ENCODE measurements at regions not wholly inside any gene's neighbourhood (a gene's known extent, or its start where the extent isn't known, plus 50 kb on each side); places are given as distances from the start of the nearest gene placed in this dataset.

DNA sequence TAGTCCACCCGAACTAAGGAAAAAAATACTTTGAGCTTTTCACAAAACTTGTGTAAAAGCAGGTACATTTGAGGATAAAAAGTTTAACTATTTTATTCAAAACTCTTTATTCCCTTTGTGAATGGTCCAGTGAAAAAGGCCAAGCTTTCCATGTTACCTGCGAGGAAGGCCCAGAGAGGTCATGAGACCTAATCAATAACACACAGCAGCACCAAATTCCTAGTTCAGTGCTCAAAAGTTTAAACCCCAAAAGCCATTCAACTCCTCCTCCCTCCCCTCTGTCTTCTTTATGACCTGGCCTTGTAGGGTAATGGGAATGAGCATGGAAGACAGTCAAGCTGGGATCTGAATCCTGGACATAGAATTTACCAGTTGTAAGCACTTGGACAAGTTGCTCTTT is 151.9 kb upstream of the FGGY start:
- H4K20me1 ChIP-seq (ENCODE audit: insufficient read depth, poor library complexity, severe bottlenecking), result no peaks in the 10 kb centered on the region

GRCh38 chr1:59146056-59146455 is 150.8 kb upstream of the FGGY start:
- H3K4me1 ChIP-seq (ENCODE audit: insufficient read depth), result peaks cover 28% of the 10 kb centered on the region
- no peaks in the 10 kb centered on the region for H3K27me3 ChIP-seq
- no peaks in the 10 kb centered on the region for H3K79me2 ChIP-seq
- DNase-seq (ENCODE audit: low spot score), result no peak
- H3K4me2 ChIP-seq, result peak overlapping the region; percentile 91
- WGBS (ENCODE audit: low lambda C conversion rate, missing lambda C conversion rate), result 85% methylated on average over 4 of the region's 4 CpGs
- no peaks in the 10 kb centered on the region for H3K9me2 ChIP-seq (replicated peaks; ENCODE audit: insufficient read depth)
- no peak for TF ChIP-seq CTCF (IDR thresholded peaks at IDR 0.05; ENCODE audit: poor library complexity)
- TF ChIP-seq EZH2phosphoT487 (IDR thresholded peaks at IDR 0.05; ENCODE audit: low read depth, severe bottlenecking, unreplicated experiment), result no peak
- no peak for TF ChIP-seq EZH2 (IDR thresholded peaks at IDR 0.05; ENCODE audit: borderline replicate concordance)
- H3K36me3 ChIP-seq (replicated peaks; ENCODE audit: insufficient read depth, low read depth), result no peaks in the 10 kb centered on the region
- no peaks in the 10 kb centered on the region for H4K20me1 ChIP-seq (ENCODE audit: insufficient read depth, poor library complexity, severe bottlenecking)
- H2AFZ ChIP-seq, result no peak overlapping the region
- no peak overlapping the region for H3K4me3 ChIP-seq
- H3K27ac ChIP-seq, result no peak overlapping the region
- no peaks in the 10 kb centered on the region for H3K9me3 ChIP-seq (ENCODE audit: low read depth)

More for the DNA sequence above, 151.9 kb upstream of the FGGY start:
- no peak for TF ChIP-seq EZH2phosphoT487 (IDR thresholded peaks at IDR 0.05; ENCODE audit: low read depth, severe bottlenecking, unreplicated experiment)
- TF ChIP-seq CTCF (IDR thresholded peaks at IDR 0.05; ENCODE audit: poor library complexity), result no peak
- no peak for TF ChIP-seq EZH2 (IDR thresholded peaks at IDR 0.05; ENCODE audit: borderline replicate concordance)
- no peaks in the 10 kb centered on the region for H3K36me3 ChIP-seq (replicated peaks; ENCODE audit: insufficient read depth, low read depth)
- no peak overlapping the region for H3K4me3 ChIP-seq
- no peaks in the 10 kb centered on the region for H3K27me3 ChIP-seq
- no peak overlapping the region for H3K27ac ChIP-seq
- H3K4me2 ChIP-seq, result no peak overlapping the region
- no peaks in the 10 kb centered on the region for H3K9me3 ChIP-seq (ENCODE audit: low read depth)
- H2AFZ ChIP-seq, result no peak overlapping the region
- H3K4me1 ChIP-seq (ENCODE audit: insufficient read depth), result peaks cover 19% of the 10 kb centered on the region
- no peak for DNase-seq (ENCODE audit: low spot score)
- no peaks in the 10 kb centered on the region for H3K79me2 ChIP-seq
- H3K9me2 ChIP-seq (replicated peaks; ENCODE audit: insufficient read depth), result no peaks in the 10 kb centered on the region
- WGBS (ENCODE audit: low lambda C conversion rate, missing lambda C conversion rate), result 96% methylated on average over 2 of the region's 2 CpGs

GRCh38 chr1:59146651-59147358 is 150.1 kb upstream of the FGGY start:
- H3K36me3 ChIP-seq (replicated peaks; ENCODE audit: insufficient read depth, low read depth), result no peaks in the 10 kb centered on the region
- no peaks in the 10 kb centered on the region for H3K79me2 ChIP-seq
- 13% methylated on average over 30 of the region's 52 CpGs for WGBS (ENCODE audit: low lambda C conversion rate, missing lambda C conversion rate)
- H2AFZ ChIP-seq, result peak overlapping the region; percentile 81
- peak; percentile 62 for DNase-seq (ENCODE audit: low spot score)
- peak overlapping the region; percentile 35 for H3K4me3 ChIP-seq
- H3K4me1 ChIP-seq (ENCODE audit: insufficient read depth), result peaks cover 35% of the 10 kb centered on the region
- no peak overlapping the region for H3K27ac ChIP-seq
- peak overlapping the region; percentile 91 for H3K4me2 ChIP-seq
- no peaks in the 10 kb centered on the region for H4K20me1 ChIP-seq (ENCODE audit: insufficient read depth, poor library complexity, severe bottlenecking)
- H3K27me3 ChIP-seq, result no peaks in the 10 kb centered on the region
- no peak for TF ChIP-seq EZH2phosphoT487 (IDR thresholded peaks at IDR 0.05; ENCODE audit: low read depth, severe bottlenecking, unreplicated experiment)
- peak; percentile 9 for TF ChIP-seq CTCF (IDR thresholded peaks at IDR 0.05; ENCODE audit: poor library complexity)
- no peak for TF ChIP-seq EZH2 (IDR thresholded peaks at IDR 0.05; ENCODE audit: borderline replicate concordance)
- no peaks in the 10 kb centered on the region for H3K9me2 ChIP-seq (replicated peaks; ENCODE audit: insufficient read depth)
- H3K9me3 ChIP-seq (ENCODE audit: low read depth), result no peaks in the 10 kb centered on the region

All from hepatocyte (in vitro differentiated cells).